Stimulated activated naive CD8-positive, alpha-beta T cell treated with anti-CD3 and anti-CD28 coated beads, Interleukin-15, Interleukin-2, amounts not matched to agents 100 ng/mL and 50 ng/mL, for 24 hours (primary cell): ENCODE measurements at regions not wholly inside any gene's neighbourhood (a gene's known extent, or its start where the extent isn't known, plus 50 kb on each side); places are given as distances from the start of the nearest gene placed in this dataset.

Experiments used
- H3K27ac Mint-ChIP-seq: one replicate; pipeline ENCODE4 v1.8.0; 2021; ENCODE audit warnings: mild to moderate bottlenecking, mixed read lengths
- H3K27me3 Mint-ChIP-seq: one replicate; pipeline ENCODE4 v1.8.0; 2021; ENCODE audit warnings: mixed read lengths
- H3K36me3 Mint-ChIP-seq: one replicate; pipeline ENCODE4 v1.8.0; 2021; ENCODE audit warnings: low read depth, mixed read lengths
- H3K4me1 Mint-ChIP-seq: one replicate; pipeline ENCODE4 v1.8.0; 2021; ENCODE audit warnings: low read depth, mixed read lengths
- H3K4me3 Mint-ChIP-seq: one replicate; pipeline ENCODE4 v1.8.0; 2021; ENCODE audit warnings: mild to moderate bottlenecking, mixed read lengths
- H3K9me3 Mint-ChIP-seq: one replicate; pipeline ENCODE4 v1.8.0; 2021; ENCODE audit warnings: mixed read lengths

GRCh38 chr10:124161601-124162000, 68.2 kb upstream of the CHST15 start:
- Mint-ChIP-seq H3K9me3 (no peaks in the 10 kb centered on the region), H3K27me3 (peaks cover 22% of the 10 kb centered on the region), H3K36me3 (no peaks in the 10 kb centered on the region), H3K27ac (no peak overlapping the region), H3K4me1 (no peaks in the 10 kb centered on the region), H3K4me3 (no peak overlapping the region)

- H3K4me3 Mint-ChIP-seq = no peak overlapping the region
- H3K27ac Mint-ChIP-seq = no peak overlapping the region
- no peaks in the 10 kb centered on the region for H3K9me3 Mint-ChIP-seq
- H3K4me1 Mint-ChIP-seq = no peaks in the 10 kb centered on the region
- H3K36me3 Mint-ChIP-seq = no peaks in the 10 kb centered on the region
- H3K27me3 Mint-ChIP-seq = peaks cover 22% of the 10 kb centered on the region
Measured at GRCh38 chr10:124160943-124161582, 67.7 kb upstream of the CHST15 start.

GRCh38 chr10:124160176-124160575, 66.8 kb upstream of the CHST15 start:
- Mint-ChIP-seq H3K27ac (no peak overlapping the region), H3K36me3 (no peaks in the 10 kb centered on the region), H3K9me3 (no peaks in the 10 kb centered on the region), H3K4me1 (no peaks in the 10 kb centered on the region), H3K27me3 (peaks cover 20% of the 10 kb centered on the region), H3K4me3 (no peak overlapping the region)

GRCh38 chr10:124159153-124159552, 65.8 kb upstream of the CHST15 start:
- Mint-ChIP-seq H3K4me1 (no peaks in the 10 kb centered on the region), H3K27ac (no peak overlapping the region), H3K27me3 (peaks cover 17% of the 10 kb centered on the region), H3K9me3 (no peaks in the 10 kb centered on the region), H3K4me3 (no peak overlapping the region), H3K36me3 (no peaks in the 10 kb centered on the region)

DNA sequence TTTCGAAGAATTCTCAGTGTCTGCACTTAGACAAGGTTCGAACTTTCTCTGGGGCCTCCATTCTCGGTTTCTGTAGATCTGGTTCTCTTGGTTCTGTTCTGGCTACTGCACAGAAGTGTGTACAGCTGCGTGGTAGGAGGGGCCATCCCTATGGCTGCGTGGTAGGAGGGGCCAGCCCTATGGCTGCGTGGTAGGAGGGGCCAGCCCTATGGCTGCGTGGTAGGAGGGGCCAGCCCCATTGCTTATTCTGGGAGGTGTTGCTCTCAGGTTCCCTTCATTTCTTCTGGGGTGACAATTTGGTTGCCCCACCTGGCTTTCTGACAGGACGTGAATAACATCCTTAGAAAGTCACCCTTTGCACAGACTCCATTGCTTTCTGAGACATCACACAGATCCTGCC, 65.2 kb upstream of the CHST15 start:
- Mint-ChIP-seq H3K4me3 (no peak overlapping the region), H3K27me3 (peaks cover 17% of the 10 kb centered on the region), H3K36me3 (no peaks in the 10 kb centered on the region), H3K27ac (no peak overlapping the region), H3K9me3 (no peaks in the 10 kb centered on the region), H3K4me1 (no peaks in the 10 kb centered on the region)

DNA sequence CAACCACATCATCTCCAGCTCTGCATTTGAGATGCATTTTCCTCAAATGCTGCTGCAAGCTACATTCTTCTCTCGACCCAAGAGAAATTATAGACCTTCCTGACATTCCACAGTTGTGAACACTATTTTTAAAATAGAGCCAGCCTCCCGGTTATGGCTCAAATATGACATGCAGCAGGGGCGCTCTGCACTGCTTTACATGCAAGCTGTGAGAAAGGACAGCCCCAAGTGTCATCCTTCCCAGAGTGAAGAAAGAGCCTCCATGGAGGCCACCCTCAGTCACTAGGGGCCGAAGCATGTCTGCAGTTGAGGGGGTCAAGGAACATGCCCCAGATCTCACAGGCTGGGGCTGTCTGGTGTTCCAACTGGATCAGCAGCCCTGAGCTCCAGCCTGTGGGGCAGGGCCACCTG, 63.9 kb upstream of the CHST15 start:
- no peak overlapping the region for H3K4me3 Mint-ChIP-seq
- H3K27ac Mint-ChIP-seq = no peak overlapping the region
- H3K27me3 Mint-ChIP-seq = peaks cover 15% of the 10 kb centered on the region
- no peaks in the 10 kb centered on the region for H3K36me3 Mint-ChIP-seq
- H3K9me3 Mint-ChIP-seq = no peaks in the 10 kb centered on the region
- H3K4me1 Mint-ChIP-seq = no peaks in the 10 kb centered on the region

GRCh38 chr10:124156524-124157260, 63.3 kb upstream of the CHST15 start:
- H3K4me3 Mint-ChIP-seq = no peak overlapping the region
- no peaks in the 10 kb centered on the region for H3K36me3 Mint-ChIP-seq
- H3K4me1 Mint-ChIP-seq = no peaks in the 10 kb centered on the region
- no peak overlapping the region for H3K27ac Mint-ChIP-seq
- H3K9me3 Mint-ChIP-seq = no peaks in the 10 kb centered on the region
- H3K27me3 Mint-ChIP-seq = peaks cover 10% of the 10 kb centered on the region

DNA sequence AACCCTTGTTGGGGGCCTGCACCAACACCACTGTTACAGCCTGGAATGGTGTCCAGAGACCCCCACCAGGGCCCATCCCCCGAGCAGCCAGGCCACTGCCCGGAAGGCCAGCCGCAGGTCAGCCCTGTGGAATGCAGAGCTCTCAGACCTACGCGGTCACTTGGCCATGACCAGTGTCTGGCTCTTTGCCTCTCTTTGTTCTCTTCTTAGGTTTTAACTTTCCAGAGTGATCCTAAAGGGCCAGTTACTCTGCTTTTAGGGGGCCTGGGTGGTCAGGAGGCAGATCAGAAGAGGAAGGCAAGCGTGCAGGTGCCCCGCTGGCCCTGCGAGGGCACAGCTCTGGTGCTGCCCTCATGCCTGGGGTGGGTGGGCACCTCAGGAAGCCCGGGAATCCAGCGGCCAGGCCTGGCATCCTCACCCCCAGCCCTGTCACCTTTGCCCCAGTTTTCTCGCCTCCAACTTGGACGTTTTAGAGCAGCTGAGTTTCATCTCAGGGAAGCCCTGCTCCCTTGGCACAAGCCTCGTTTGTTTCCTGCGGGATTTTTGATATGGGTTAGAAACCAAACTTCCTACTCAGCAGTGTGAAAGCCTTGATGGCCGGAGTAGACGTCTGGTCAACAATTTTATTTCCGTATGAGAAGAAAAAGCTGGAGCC, 62.5 kb upstream of the CHST15 start:
- no peaks in the 10 kb centered on the region for H3K9me3 Mint-ChIP-seq
- H3K4me1 Mint-ChIP-seq = no peaks in the 10 kb centered on the region
- H3K36me3 Mint-ChIP-seq = no peaks in the 10 kb centered on the region
- H3K4me3 Mint-ChIP-seq = no peak overlapping the region
- H3K27ac Mint-ChIP-seq = no peak overlapping the region
- peaks cover 14% of the 10 kb centered on the region for H3K27me3 Mint-ChIP-seq

- Mint-ChIP-seq H3K9me3 (no peaks in the 10 kb centered on the region), H3K4me1 (peaks cover 6% of the 10 kb centered on the region), H3K27me3 (peaks cover 23% of the 10 kb centered on the region), H3K36me3 (no peaks in the 10 kb centered on the region), H3K27ac (no peak overlapping the region), H3K4me3 (no peak overlapping the region)
Measured at GRCh38 chr10:124153023-124153826, 59.8 kb upstream of the CHST15 start.

GRCh38 chr10:124152139-124153022, 59.0 kb upstream of the CHST15 start:
- Mint-ChIP-seq H3K4me1 (peaks cover 6% of the 10 kb centered on the region), H3K9me3 (no peaks in the 10 kb centered on the region), H3K27me3 (peaks cover 23% of the 10 kb centered on the region), H3K4me3 (no peak overlapping the region), H3K27ac (no peak overlapping the region), H3K36me3 (no peaks in the 10 kb centered on the region)

DNA sequence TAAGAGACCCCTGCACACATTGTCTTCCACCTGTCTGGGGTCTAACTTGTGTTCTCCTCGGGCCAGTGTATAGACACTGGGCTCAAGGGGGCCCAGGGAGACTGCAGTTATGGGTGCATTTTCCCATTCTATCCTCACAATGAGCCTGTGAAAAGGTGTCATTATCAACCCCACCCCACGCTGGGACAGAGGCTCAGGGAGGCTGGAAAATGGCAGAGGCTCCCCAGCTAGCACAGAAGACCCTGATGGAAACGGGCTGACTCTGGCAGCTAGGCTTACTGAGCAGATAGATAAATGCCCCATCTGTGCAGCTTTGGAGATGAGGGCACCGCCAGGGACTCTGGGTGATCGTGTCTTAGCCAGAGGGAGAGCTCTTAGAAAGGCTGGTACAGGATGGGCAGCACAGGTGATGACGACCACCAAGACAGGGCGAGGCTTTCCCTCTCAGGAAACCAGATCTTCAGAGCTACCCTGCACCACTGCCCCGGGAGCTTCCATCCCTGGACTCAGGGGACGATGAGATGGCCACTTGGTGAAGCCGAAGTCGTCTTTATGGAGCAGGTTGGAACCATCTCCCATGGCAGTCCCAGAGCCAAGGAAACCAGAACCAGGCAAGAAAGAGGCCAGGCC, 58.2 kb upstream of the CHST15 start:
- Mint-ChIP-seq H3K36me3 (no peaks in the 10 kb centered on the region), H3K27me3 (peaks cover 23% of the 10 kb centered on the region), H3K9me3 (no peaks in the 10 kb centered on the region), H3K4me3 (no peak overlapping the region), H3K4me1 (peaks cover 6% of the 10 kb centered on the region), H3K27ac (no peak overlapping the region)

DNA sequence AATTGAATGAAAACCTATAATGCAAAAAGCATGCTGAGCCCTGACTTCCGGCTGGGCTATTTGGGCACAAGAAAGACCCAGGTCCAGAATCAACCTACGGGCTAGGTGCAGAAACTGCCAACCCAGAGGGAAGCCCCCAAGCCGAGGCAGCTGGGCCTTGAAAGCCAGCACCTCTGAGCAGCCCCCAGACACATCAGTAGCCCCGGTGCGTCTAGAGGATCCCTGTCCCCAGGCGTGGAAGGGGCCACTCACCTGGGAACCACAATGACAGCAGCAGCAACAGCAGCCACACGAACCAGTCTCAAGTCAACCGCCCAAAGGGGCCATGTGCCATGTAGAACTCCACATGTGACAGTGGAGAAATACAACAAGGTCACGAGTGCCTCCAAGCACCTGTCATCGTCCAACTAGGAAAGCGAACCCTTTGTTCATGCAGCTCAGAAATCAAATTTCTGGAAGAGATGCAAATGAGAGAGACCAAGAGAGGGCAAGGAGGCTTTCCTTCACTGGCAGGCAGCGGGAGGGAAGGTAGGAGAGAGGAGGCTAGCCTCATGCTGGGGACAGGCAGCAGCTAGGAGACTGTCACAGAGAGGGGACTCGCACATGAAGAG, 57.5 kb upstream of the CHST15 start:
- Mint-ChIP-seq H3K36me3 (no peaks in the 10 kb centered on the region), H3K9me3 (no peaks in the 10 kb centered on the region), H3K4me1 (peaks cover 6% of the 10 kb centered on the region), H3K27me3 (peaks cover 23% of the 10 kb centered on the region), H3K27ac (no peak overlapping the region), H3K4me3 (no peak overlapping the region)

DNA sequence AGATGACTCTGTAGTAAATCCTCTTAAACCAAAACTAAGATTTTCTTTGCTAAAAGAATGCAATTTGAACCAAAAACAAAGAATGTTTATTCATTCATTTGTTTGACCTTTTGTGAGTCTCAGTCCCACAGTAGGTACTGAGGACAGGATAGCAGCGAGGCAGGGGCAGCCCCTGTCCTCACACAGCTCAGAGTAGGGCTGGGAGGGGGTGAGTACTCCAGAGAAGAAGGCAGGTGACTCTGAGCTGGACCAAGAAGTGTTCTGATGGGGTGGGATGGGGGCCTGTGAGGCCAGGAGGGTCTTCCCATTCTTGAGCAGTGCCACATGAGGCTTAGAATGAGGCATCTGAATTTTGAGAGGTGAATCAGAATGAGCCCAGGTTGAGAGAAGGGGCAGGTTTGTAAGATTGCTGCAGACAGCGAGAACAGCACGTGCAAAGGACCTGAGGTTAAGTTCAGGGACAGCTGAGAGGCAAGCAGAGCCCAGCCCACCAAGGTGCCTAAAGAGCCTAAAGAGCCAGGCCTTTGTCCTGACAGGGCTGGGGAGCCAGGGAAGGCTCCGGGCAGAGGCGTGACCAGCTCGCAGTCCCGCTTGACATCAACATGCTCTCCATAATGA, 56.9 kb upstream of the CHST15 start:
- Mint-ChIP-seq H3K9me3 (no peaks in the 10 kb centered on the region), H3K4me1 (peaks cover 6% of the 10 kb centered on the region), H3K27ac (no peak overlapping the region), H3K27me3 (peaks cover 23% of the 10 kb centered on the region), H3K4me3 (no peak overlapping the region), H3K36me3 (no peaks in the 10 kb centered on the region)
